WTC11 (cell line): ENCODE measurements at regions not wholly inside any gene's neighbourhood (a gene's known extent, or its start where the extent isn't known, plus 50 kb on each side); places are given as distances from the start of the nearest gene placed in this dataset.

ENCODE experiments used
- ATAC-seq: fragments of 200-7000 bp; cut with Tn5 transposase; 2 replicates; pipeline ENCODE4 v1.10.0; 2021; ENCODE audit warnings: mild to moderate bottlenecking, moderate library complexity
- CTCF ChIA-PET: fragments of 300-600 bp; sonication (Branson Sonifier 250); formaldehyde crosslinking; loops from one replicate; lab custom pipeline; 2021; ENCODE audit warnings: antibody characterized with exemption; lab: Charles Lee
- POLR2A ChIA-PET: fragments of 350-600 bp; sonication (Branson Sonifier 250); formaldehyde crosslinking; loops from one replicate; lab custom pipeline; 2021; ENCODE audit warnings: antibody characterized with exemption; lab: Charles Lee
- DNase-seq: peaks from one replicate; pipeline ENCODE4 v3.0.0; 2021; ENCODE audit warnings: low spot score
- H3K27ac Mint-ChIP-seq: 2 replicates; pipeline ENCODE4 v1.8.0; 2021; ENCODE audit warnings: mixed read lengths
- H3K27me3 Mint-ChIP-seq: 2 replicates; pipeline ENCODE4 v1.8.0; 2021; ENCODE audit warnings: low read depth, mild to moderate bottlenecking, moderate library complexity, mixed read lengths
- H3K36me3 Mint-ChIP-seq: 2 replicates; pipeline ENCODE4 v1.8.0; 2021; ENCODE audit warnings: mixed read lengths
- H3K4me1 Mint-ChIP-seq: 2 replicates; pipeline ENCODE4 v1.8.0; 2022; ENCODE audit warnings: mixed read lengths
- H3K4me3 Mint-ChIP-seq: 2 replicates; pipeline ENCODE4 v1.8.0; 2021; ENCODE audit warnings: mild to moderate bottlenecking, moderate library complexity, mixed read lengths
- H3K9me3 Mint-ChIP-seq: 2 replicates; pipeline ENCODE4 v1.8.0; 2021; ENCODE audit warnings: mixed read lengths
- ARID4B ChIP-seq: sonication (generic); formaldehyde crosslinking; IDR thresholded peaks from 2 replicates; pipeline ENCODE4 v1.8.0; 2023; ENCODE audit warnings: missing genetic modification reagents, mild to moderate bottlenecking, borderline replicate concordance
- ATF6 ChIP-seq: sonication (generic); formaldehyde crosslinking; IDR thresholded peaks from 2 replicates; pipeline ENCODE4 v1.8.1; 2023; ENCODE audit warnings: mild to moderate bottlenecking, missing genetic modification reagents
- ELF4 ChIP-seq: sonication (generic); formaldehyde crosslinking; IDR thresholded peaks from 2 replicates; pipeline ENCODE4 v1.8.1; 2022; ENCODE audit warnings: low read depth, mild to moderate bottlenecking, moderate library complexity, missing genetic modification reagents
- ETV6 ChIP-seq: sonication (generic); formaldehyde crosslinking; IDR thresholded peaks from 2 replicates; pipeline ENCODE4 v1.8.1; 2022; ENCODE audit warnings: mild to moderate bottlenecking, missing genetic modification reagents
- FOXJ3 ChIP-seq: sonication (generic); formaldehyde crosslinking; IDR thresholded peaks from 2 replicates; pipeline ENCODE4 v1.9.0; 2021; ENCODE audit warnings: missing genetic modification reagents, mild to moderate bottlenecking, borderline replicate concordance
- FOXK1 ChIP-seq: sonication (generic); formaldehyde crosslinking; IDR thresholded peaks from 2 replicates; pipeline ENCODE4 v1.8.0; 2022; ENCODE audit warnings: mild to moderate bottlenecking, moderate library complexity, missing genetic modification reagents
- IRF1 ChIP-seq: sonication (generic); formaldehyde crosslinking; IDR thresholded peaks from 2 replicates; pipeline ENCODE4 v1.8.0; 2023; ENCODE audit warnings: missing genetic modification reagents
- MAX ChIP-seq: sonication (generic); formaldehyde crosslinking; IDR thresholded peaks from 2 replicates; pipeline ENCODE4 v1.8.0; 2022; ENCODE audit warnings: mild to moderate bottlenecking, missing genetic modification reagents
- NFYB ChIP-seq: sonication (generic); formaldehyde crosslinking; conservative IDR thresholded peaks from 2 replicates; pipeline ENCODE4 v1.8.0; 2022; ENCODE audit warnings: low read depth, missing genetic modification reagents
- NR3C1 ChIP-seq: sonication (generic); formaldehyde crosslinking; conservative IDR thresholded peaks from 2 replicates; pipeline ENCODE4 v1.8.1; 2023; ENCODE audit warnings: low read depth, mild to moderate bottlenecking, missing genetic modification reagents
- PRDM15 ChIP-seq: sonication (generic); formaldehyde crosslinking; IDR thresholded peaks from 2 replicates; pipeline ENCODE4 v1.8.0; 2022; ENCODE audit warnings: missing genetic modification reagents
- RELA ChIP-seq: sonication (generic); formaldehyde crosslinking; IDR thresholded peaks from 2 replicates; pipeline ENCODE4 v1.8.1; 2022; ENCODE audit warnings: missing genetic modification reagents, mild to moderate bottlenecking, borderline replicate concordance
- SMAD3 ChIP-seq: sonication (generic); formaldehyde crosslinking; IDR thresholded peaks from 2 replicates; pipeline ENCODE4 v1.8.0; 2022; ENCODE audit warnings: missing genetic modification reagents, mild to moderate bottlenecking, borderline replicate concordance
- STAT6 ChIP-seq: sonication (generic); formaldehyde crosslinking; conservative IDR thresholded peaks from 2 replicates; pipeline ENCODE4 v1.8.1; 2023; ENCODE audit warnings: mild to moderate bottlenecking, low read depth, missing genetic modification reagents, moderate library complexity
- TEAD1 ChIP-seq: sonication (generic); formaldehyde crosslinking; IDR thresholded peaks from 2 replicates; pipeline ENCODE4 v1.8.0; 2022; ENCODE audit warnings: mild to moderate bottlenecking, missing genetic modification reagents
- ZNF396 ChIP-seq: fragments of 250-450 bp; sonication (Bioruptor Pico); IDR thresholded peaks from 2 replicates; pipeline ENCODE4 v1.8.0; 2021; ENCODE audit warnings: mild to moderate bottlenecking, moderate library complexity, borderline replicate concordance
- ZNF416 ChIP-seq: fragments of 250-450 bp; sonication (Bioruptor Pico); IDR thresholded peaks from 2 replicates; pipeline ENCODE4 v1.9.0; 2021; ENCODE audit warnings: mild to moderate bottlenecking, inconsistent platforms

- H3K36me3 Mint-ChIP-seq: no peaks in the 10 kb centered on the region
- no peak for DNase-seq
- CTCF ChIA-PET: no interaction called here
- no peaks in the 10 kb centered on the region for H3K4me1 Mint-ChIP-seq
- no peak overlapping the region for H3K4me3 Mint-ChIP-seq
- TF ChIP-seq ETV6 (CRISPR knock-in tag) (no peak), SMAD3 (CRISPR knock-in tag) (no peak)
- no peak for ATAC-seq
- H3K9me3 Mint-ChIP-seq: peaks cover 17% of the 10 kb centered on the region
- H3K27me3 Mint-ChIP-seq: peaks cover 15% of the 10 kb centered on the region
- POLR2A ChIA-PET: no interaction called here
- no peak overlapping the region for H3K27ac Mint-ChIP-seq
Observed at GRCh38 chr2:522776-523175, 154.4 kb downstream of the TMEM18 start.

- CTCF ChIA-PET: interaction anchor here (0.5 kb wide), 1 partner anchor 235 kb away, joined by 3 read pairs; no protein-coding TSS in a partner anchor
- TF ChIP-seq IRF1 (CRISPR knock-in tag) (no peak), NR3C1 (CRISPR knock-in tag) (no peak), ZNF416 (CRISPR knock-in tag) (no peak), SMAD3 (CRISPR knock-in tag) (no peak), STAT6 (CRISPR knock-in tag) (no peak), ATF6 (no peak), NFYB (no peak), MAX (no peak), RELA (CRISPR knock-in tag) (no peak), ZNF396 (no peak), TEAD1 (CRISPR knock-in tag) (no peak), ELF4 (CRISPR knock-in tag) (no peak), FOXJ3 (CRISPR knock-in tag) (no peak), PRDM15 (CRISPR knock-in tag) (no peak), ARID4B (CRISPR knock-in tag) (no peak), FOXK1 (CRISPR knock-in tag) (no peak)
Observed at GRCh38 chr2:521853-522530, 155.2 kb downstream of the TMEM18 start.

More at GRCh38 chr2:521853-522530, 155.2 kb downstream of the TMEM18 start:
- ATAC-seq: no peak
- DNase-seq: no peak
- Mint-ChIP-seq H3K4me1 (no peaks in the 10 kb centered on the region), H3K27me3 (peaks cover 16% of the 10 kb centered on the region), H3K9me3 (peaks cover 17% of the 10 kb centered on the region), H3K4me3 (no peak overlapping the region), H3K27ac (no peak overlapping the region), H3K36me3 (no peaks in the 10 kb centered on the region)
- POLR2A ChIA-PET: no interaction called here
